Stomach smooth muscle (tissue), 2 donors: ENCODE measurements at regions not wholly inside any gene's neighbourhood (a gene's known extent, or its start where the extent isn't known, plus 50 kb on each side); places are given as distances from the start of the nearest gene placed in this dataset.

Experiments used
- H3K27ac ChIP-seq: one replicate; pipeline ENCODE4 v1.7.0; 2013; ENCODE audit warnings: mild to moderate bottlenecking, low read length, inconsistent platforms
- H3K27me3 ChIP-seq, 2 donors: one replicate each; pipeline ENCODE4 v1.7.0; 2013; ENCODE audit warnings: low read length in 2 of 2; ENCODE audit not compliant: insufficient read depth in 2 of 2, control insufficient read depth in 1 of 2
- H3K36me3 ChIP-seq, 2 donors: one replicate each; pipeline ENCODE4 v1.7.0; 2013; ENCODE audit warnings: low read length in 2 of 2; ENCODE audit not compliant: control insufficient read depth in 2 of 2, insufficient read depth in 2 of 2
- H3K4me1 ChIP-seq: one replicate; pipeline ENCODE4 v1.7.0; 2013; ENCODE audit warnings: low read length; ENCODE audit not compliant: control insufficient read depth, insufficient read depth
- H3K4me3 ChIP-seq, 2 donors: one replicate each; pipeline ENCODE4 v1.7.0; 2013; ENCODE audit warnings: low read length in 2 of 2
- H3K9ac ChIP-seq, 2 donors: one replicate each; pipeline ENCODE4 v1.7.0; 2013; ENCODE audit warnings: low read length in 2 of 2, mild to moderate bottlenecking in 1 of 2
- H3K9me3 ChIP-seq, 2 donors: one replicate each; pipeline ENCODE4 v1.7.0; 2013; ENCODE audit warnings: low read length in 2 of 2; ENCODE audit not compliant: control insufficient read depth in 2 of 2
- donor health status: healthy.
- donor health status: Pancreatic carcinoma.

DNA sequence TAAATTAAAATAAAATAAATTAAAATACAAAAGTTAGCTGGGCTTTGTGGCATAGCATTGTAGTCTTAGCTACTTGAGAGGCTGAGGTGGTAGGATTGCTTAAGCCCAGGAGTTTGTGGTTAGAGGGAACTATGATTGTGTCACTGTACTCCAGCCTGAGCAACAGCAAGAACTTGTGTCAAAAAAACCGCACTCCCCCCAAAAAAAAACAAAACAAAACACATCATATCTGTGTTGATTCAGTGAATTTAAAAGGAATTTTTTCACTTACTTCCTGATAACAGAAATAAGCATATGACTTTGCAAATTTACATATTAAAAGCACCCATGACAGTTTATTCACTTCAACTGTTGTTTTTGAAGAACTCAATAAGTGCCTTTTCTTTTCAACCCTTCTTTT, 68.1 kb upstream of the PELI1 start:
- no peak overlapping the region for H3K4me3 ChIP-seq
- no peaks in the 10 kb centered on the region for H3K27me3 ChIP-seq
- no peak overlapping the region for H3K27ac ChIP-seq
- H3K36me3 ChIP-seq, result no peaks in the 10 kb centered on the region
- H3K4me1 ChIP-seq, result peaks cover 5% of the 10 kb centered on the region
- no peaks in the 10 kb centered on the region for H3K9me3 ChIP-seq
- no peak overlapping the region for H3K9ac ChIP-seq

DNA sequence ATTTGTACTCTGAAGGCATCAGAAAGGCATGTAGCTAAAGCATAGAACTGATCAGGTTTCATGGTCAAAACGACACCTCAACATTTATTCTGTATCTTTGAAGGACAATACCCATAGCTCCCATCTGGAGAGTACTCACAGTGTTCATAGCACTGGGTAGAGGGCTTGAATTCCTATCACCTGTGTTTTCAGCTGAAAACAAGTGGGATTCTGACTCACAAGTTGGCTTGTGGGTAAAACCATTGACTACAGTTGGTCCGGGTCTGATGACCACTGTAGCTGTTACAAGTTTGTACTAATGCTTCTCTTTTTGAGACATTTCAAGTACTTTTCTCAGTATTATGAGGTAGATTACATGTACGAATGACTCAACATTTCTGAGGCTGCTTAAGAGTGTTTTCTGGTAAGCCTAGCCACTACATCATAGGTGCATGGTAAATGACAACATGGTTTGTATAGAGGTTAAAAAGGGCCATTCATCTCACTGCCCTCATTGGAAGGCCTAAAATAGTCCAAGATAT, 68.6 kb upstream of the PELI1 start:
- H3K9ac ChIP-seq, result no peak overlapping the region
- H3K27me3 ChIP-seq, result no peaks in the 10 kb centered on the region
- peaks cover 5% of the 10 kb centered on the region for H3K4me1 ChIP-seq
- no peak overlapping the region for H3K27ac ChIP-seq
- no peaks in the 10 kb centered on the region for H3K36me3 ChIP-seq
- no peak overlapping the region for H3K4me3 ChIP-seq
- no peaks in the 10 kb centered on the region for H3K9me3 ChIP-seq

DNA sequence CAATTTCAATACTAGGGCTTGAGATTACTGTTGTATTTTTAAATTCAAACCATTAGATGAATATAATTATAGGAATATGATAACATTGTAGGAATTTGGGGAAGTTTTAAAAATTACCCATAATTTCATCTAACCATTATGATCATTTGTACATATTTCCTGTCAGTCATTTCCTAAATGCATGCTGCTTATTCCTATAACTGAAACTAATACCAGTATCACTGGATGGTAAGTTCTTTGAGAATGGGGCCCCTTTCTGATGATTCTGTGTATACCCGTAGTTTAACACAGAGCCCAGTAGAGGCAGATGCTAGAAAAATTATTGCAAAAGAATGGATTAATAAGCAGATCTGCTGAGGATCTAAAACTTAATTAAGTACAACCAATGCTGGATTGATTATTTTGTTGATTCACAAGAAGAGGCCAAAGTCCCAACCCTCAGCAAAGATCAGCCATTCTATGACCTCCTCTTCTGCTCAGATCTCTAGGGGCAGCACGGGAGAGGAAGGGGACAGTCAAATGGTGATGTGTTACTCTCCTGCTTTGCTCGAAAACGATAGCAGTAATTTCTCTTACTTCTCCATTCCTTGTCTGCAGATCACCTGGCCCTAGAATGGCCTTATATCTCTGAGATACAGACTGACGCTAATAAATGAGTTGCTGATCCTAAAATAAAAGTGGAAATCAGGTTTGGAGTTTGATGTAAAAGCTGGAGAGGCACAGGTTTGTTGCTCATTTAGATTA, 69.5 kb upstream of the PELI1 start:
- Histone ChIP-seq H3K9me3 (no peaks in the 10 kb centered on the region), H3K27ac (no peak overlapping the region), H3K4me1 (peaks cover 5% of the 10 kb centered on the region), H3K9ac (no peak overlapping the region), H3K27me3 (no peaks in the 10 kb centered on the region), H3K36me3 (no peaks in the 10 kb centered on the region), H3K4me3 (no peak overlapping the region)

DNA sequence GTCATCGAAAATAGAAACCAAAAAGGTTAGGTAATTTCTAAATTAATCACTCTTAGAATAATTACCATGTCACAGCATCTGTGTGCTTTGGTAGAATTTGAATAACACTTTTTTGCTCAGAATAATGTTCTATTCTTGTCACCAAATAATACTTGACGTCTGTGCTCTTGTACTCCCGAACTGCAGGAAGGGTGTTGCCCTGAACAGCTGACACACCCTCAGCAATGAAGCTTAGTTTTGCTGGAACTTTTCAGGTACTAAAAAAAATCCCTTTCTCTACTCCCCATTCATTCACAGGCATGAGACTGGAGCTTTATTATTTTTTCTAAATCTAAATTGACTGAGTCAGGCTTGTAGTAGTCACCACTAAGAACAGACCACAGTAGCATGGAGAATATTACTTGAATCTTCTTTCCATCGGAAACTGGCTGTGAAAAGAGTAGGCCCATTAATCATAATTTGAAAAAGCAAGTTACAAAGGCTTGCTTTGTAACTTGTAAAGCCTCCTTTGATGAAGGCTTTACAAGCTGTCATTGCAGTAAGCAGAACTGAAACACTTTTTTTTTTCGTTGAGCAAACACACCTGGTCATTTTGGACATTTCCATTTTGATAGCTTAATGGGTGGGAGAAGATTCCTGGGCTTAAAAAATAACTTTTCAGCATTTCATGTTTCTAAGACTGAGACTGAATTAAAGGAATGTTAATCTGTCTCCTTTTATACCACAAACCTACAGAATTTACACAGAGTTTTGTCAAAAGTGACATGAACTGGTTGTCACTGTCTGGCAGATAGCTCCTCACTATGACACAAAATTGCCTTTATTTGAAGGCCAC, 70.3 kb upstream of the PELI1 start:
- Histone ChIP-seq H3K4me1 (peaks cover 5% of the 10 kb centered on the region), H3K4me3 (no peak overlapping the region), H3K27me3 (no peaks in the 10 kb centered on the region), H3K9me3 (no peaks in the 10 kb centered on the region), H3K9ac (no peak overlapping the region), H3K27ac (no peak overlapping the region), H3K36me3 (no peaks in the 10 kb centered on the region)

DNA sequence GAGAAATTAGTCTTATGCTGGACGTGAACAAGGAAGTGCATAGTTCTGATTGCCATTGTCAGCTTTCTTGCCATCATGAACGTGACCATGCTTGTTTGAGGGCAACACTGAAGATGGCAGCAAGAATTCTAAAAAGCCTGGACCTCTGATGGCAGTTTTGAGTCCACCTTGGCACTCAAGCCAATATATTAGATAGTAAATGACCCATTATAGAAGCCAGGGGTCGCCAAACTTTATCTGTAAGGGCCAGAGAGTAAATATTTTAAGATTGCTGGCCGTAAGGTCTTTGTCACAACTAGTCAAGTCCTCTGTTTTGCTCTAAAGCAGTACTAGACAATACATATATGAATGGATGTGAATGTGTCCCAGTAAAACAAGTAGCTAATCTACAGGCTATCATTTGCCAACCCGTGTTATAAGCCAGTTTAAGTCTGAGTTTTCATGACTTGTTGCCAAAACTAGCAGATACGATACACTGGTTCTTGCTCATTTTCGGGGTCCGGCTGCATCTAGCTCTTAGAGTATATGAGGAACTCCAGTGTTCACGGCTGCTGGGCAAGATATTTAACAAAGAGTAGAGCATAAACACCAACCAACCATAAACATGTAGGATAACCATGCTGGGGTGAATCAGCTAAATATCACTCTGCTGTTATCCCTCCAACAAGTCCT, 73.1 kb upstream of the PELI1 start:
- no peak overlapping the region for H3K27ac ChIP-seq
- no peak overlapping the region for H3K9ac ChIP-seq
- H3K27me3 ChIP-seq, result no peaks in the 10 kb centered on the region
- H3K4me3 ChIP-seq, result no peak overlapping the region
- H3K9me3 ChIP-seq, result no peaks in the 10 kb centered on the region
- H3K4me1 ChIP-seq, result peaks cover 22% of the 10 kb centered on the region
- H3K36me3 ChIP-seq, result no peaks in the 10 kb centered on the region

DNA sequence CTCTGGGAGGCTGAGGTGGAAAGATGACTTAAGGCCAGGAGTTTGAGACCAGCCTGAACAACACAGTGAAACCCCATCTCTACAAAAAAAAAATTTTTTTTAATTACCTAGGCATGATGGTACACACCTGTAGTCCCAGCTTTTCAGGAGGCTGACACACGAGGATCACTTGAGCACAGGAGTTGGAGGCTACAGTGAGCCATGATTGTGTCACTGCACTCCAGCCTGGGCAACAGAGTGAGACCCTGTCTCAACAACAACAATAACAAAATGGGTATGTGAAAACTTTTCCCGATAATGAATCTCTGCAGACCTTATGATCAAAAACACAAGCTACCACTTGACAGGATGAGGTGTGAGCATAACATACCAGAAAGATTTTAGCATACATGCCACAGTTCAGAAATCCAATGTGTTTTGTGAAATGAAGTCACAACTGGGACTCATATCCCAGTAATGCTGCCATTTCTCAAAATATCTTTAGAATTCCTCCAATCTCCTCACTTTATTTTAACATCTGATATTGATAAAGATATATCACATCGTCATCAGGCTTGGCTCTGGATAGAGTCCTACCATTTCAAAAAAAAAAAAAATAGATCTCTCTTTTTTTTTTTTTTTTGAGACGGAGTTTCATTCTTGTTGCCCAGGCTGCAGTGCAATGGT, 74.0 kb upstream of the PELI1 start:
- H3K36me3 ChIP-seq, result no peaks in the 10 kb centered on the region
- H3K9me3 ChIP-seq, result no peaks in the 10 kb centered on the region
- H3K4me1 ChIP-seq, result peaks cover 26% of the 10 kb centered on the region
- H3K9ac ChIP-seq, result no peak overlapping the region
- no peak overlapping the region for H3K27ac ChIP-seq
- H3K27me3 ChIP-seq, result no peaks in the 10 kb centered on the region
- no peak overlapping the region for H3K4me3 ChIP-seq

DNA sequence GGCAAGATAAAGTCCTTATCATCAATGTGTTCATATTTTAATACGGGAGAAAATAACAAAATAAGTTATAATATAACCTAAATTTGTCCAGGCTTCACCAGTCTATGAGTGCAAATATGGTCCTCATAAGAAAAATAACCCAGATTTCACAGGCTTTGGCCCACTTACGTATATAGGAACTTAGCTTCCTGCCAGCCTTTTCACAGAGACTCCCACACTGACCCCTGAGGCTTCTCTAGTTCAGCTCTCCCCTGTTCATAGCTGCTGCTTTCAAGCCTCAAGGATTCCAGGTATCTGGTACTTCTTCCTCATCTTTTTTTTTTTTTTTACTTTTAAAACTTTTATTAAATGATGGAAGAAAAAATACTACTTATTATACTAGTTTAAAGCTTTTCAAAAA, 74.9 kb upstream of the PELI1 start:
- no peak overlapping the region for H3K27ac ChIP-seq
- no peaks in the 10 kb centered on the region for H3K9me3 ChIP-seq
- H3K27me3 ChIP-seq, result no peaks in the 10 kb centered on the region
- H3K4me1 ChIP-seq, result peaks cover 26% of the 10 kb centered on the region
- H3K9ac ChIP-seq, result no peak overlapping the region
- H3K36me3 ChIP-seq, result no peaks in the 10 kb centered on the region
- H3K4me3 ChIP-seq, result no peak overlapping the region

DNA sequence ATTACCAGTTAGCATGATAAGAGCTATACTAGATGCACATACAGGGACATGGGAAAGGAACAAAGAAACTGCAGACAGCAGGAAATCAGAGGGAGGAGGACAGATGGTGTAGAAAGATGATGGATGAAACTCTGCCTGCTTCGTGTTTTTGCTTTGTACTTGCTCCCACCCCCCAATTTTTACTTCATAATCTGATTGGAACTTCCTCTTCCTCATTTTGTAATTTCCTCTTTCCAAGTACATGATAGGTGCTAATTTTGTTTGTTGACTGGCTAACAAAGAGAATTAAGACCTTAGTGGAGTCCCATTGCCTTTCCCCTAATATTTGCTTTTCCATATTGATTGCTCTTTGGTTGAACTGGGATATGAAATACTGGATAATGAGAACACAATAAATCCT, 76.0 kb upstream of the PELI1 start:
- Histone ChIP-seq H3K27me3 (no peaks in the 10 kb centered on the region), H3K9ac (no peak overlapping the region), H3K36me3 (no peaks in the 10 kb centered on the region), H3K9me3 (no peaks in the 10 kb centered on the region), H3K4me3 (no peak overlapping the region), H3K27ac (no peak overlapping the region), H3K4me1 (peaks cover 23% of the 10 kb centered on the region)

DNA sequence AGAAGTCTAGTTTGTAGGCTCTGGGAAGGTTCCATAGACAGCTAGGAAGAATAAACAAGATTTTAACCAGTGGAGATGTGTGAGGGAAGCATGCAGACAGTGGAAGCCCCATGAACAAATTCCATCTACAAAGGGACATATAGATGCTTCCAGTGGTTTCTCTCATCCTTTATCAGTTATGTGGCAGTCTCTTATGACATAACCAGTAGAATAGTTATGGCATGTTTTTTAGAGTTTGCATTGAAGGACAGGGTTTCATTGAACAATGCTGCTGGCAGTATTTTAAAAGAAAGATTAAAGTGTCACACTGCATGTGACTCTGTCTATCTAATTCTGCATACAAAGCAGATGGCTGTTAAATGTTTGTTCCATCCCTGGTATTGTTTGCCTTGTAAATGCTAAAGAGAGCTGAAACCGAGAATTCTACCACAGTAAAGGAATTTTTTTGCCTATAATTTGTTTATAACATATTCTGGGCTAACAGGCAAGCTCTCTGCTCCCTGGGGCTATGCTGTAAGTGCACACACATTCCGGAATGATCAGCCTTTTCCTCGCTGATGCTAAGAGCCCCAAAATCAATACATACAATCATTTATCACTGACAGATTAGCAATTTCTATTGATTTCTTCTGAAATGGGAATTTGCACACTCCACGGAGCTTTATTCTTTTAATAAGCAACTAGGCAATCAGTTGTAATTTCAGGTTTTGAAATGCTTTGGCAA, 76.8 kb upstream of the PELI1 start:
- Histone ChIP-seq H3K4me1 (peaks cover 23% of the 10 kb centered on the region), H3K27me3 (no peaks in the 10 kb centered on the region), H3K4me3 (peak overlapping the region in 1 of 2 donors; percentile 14), H3K9me3 (no peaks in the 10 kb centered on the region), H3K27ac (no peak overlapping the region), H3K36me3 (no peaks in the 10 kb centered on the region), H3K9ac (no peak overlapping the region)

DNA sequence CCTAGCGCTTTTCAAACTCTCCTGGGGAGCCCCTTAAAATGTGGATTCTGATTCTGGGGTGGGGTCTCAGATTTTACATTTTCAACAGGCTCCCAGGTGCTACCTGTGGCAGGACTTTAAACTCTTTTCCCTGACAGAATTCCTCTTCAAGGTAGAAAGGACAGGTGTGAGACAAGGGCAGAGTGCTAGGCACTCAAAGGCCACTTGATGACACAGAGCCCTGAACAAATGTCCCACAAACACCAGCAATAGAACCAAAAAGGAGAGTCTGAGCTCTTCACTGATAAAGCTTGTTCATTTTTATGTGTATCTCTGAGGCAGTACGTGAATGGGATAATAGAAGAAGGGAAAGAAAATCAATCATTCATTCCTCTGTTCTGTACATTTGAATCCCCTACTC, 77.7 kb upstream of the PELI1 start:
- H3K9ac ChIP-seq, result peak overlapping the region in 1 of 2 donors; percentile 14
- peaks cover 24% of the 10 kb centered on the region for H3K4me1 ChIP-seq
- no peaks in the 10 kb centered on the region for H3K27me3 ChIP-seq
- H3K27ac ChIP-seq, result no peak overlapping the region
- peak overlapping the region; percentile 0 to 41 for H3K4me3 ChIP-seq
- no peaks in the 10 kb centered on the region for H3K9me3 ChIP-seq
- no peaks in the 10 kb centered on the region for H3K36me3 ChIP-seq
